ENCODE measurements at regions not wholly inside any gene's neighbourhood (a gene's known extent, or its start where the extent isn't known, plus 50 kb on each side); places are given as distances from the start of the nearest gene placed in this dataset.
"Not testable (repeated sequence)": the region's sequence is repeated elsewhere in the genome, so short reads cannot be mapped to it uniquely, and the experiment has no call there.

DNA sequence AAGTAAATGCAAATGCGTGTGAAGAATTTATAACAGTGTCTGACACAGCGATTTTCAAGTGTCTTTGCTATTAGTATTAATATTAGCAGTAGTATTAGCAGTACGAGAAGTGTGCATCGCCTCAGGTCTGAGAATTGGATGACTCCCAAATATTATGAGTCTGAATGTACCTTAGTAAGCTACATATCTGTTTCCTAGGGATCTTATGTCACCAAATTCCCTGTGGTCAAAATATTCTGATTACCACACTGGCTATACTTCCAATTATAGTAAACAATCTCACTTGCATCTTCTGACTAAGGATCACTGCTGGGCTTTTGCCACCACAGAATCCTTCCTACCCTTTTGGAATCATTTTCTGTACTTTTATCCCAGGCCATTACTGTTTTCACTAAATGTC, 396.0 kb upstream of the MIS18BP1 start:
- H4K20me1 ChIP-seq (ENCODE audit: insufficient read depth): no peaks in the 10 kb centered on the region
- no peaks in the 10 kb centered on the region for H3K36me3 ChIP-seq (ENCODE audit: insufficient read depth, low read length)
- no peaks in the 10 kb centered on the region for H3K27me3 ChIP-seq (ENCODE audit: insufficient read depth, low read depth, low read length)
- no peaks in the 10 kb centered on the region for H3K79me2 ChIP-seq (replicated peaks; ENCODE audit: insufficient read depth, low read length)
- no peak overlapping the region for H3K27ac ChIP-seq (ENCODE audit: low read length)
- H3K4me2 ChIP-seq (ENCODE audit: low read length): no peak overlapping the region
- no peaks in the 10 kb centered on the region for H3F3A ChIP-seq (ENCODE audit: insufficient read depth, low read length, poor library complexity, severe bottlenecking)
- H3K9me2 ChIP-seq (ENCODE audit: insufficient read depth, low read length): no peaks in the 10 kb centered on the region
- H2AFZ ChIP-seq (ENCODE audit: low read depth, low read length): no peak overlapping the region
- no peak overlapping the region for H3K4me3 ChIP-seq (ENCODE audit: low read length)
- H3K9me3 ChIP-seq (ENCODE audit: low read length): no peaks in the 10 kb centered on the region
- TF ChIP-seq SMC3 (conservative IDR thresholded peaks at IDR 0.05; ENCODE audit: poor library complexity) (no peak), EZH2 (IDR thresholded peaks at IDR 0.05; ENCODE audit: borderline replicate concordance, insufficient read depth, low read length, poor library complexity, severe bottlenecking) (no peak), POLR2AphosphoS5 (IDR thresholded peaks at IDR 0.05) (no peak), RAD21 (conservative IDR thresholded peaks at IDR 0.05) (no peak), MXI1 (conservative IDR thresholded peaks at IDR 0.05; ENCODE audit: poor library complexity, severe bottlenecking) (no peak), TAF1 (IDR thresholded peaks at IDR 0.05; ENCODE audit: low read depth) (no peak), EP300 (conservative IDR thresholded peaks at IDR 0.05; ENCODE audit: poor library complexity, severe bottlenecking) (no peak)
- TF ChIP-seq, protein P1, sequence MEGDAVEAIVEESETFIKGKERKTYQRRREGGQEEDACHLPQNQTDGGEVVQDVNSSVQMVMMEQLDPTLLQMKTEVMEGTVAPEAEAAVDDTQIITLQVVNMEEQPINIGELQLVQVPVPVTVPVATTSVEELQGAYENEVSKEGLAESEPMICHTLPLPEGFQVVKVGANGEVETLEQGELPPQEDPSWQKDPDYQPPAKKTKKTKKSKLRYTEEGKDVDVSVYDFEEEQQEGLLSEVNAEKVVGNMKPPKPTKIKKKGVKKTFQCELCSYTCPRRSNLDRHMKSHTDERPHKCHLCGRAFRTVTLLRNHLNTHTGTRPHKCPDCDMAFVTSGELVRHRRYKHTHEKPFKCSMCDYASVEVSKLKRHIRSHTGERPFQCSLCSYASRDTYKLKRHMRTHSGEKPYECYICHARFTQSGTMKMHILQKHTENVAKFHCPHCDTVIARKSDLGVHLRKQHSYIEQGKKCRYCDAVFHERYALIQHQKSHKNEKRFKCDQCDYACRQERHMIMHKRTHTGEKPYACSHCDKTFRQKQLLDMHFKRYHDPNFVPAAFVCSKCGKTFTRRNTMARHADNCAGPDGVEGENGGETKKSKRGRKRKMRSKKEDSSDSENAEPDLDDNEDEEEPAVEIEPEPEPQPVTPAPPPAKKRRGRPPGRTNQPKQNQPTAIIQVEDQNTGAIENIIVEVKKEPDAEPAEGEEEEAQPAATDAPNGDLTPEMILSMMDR (IDR thresholded peaks at IDR 0.05; ENCODE audit: poor library complexity, severe bottlenecking): no peak
- TF ChIP-seq, protein P2, sequence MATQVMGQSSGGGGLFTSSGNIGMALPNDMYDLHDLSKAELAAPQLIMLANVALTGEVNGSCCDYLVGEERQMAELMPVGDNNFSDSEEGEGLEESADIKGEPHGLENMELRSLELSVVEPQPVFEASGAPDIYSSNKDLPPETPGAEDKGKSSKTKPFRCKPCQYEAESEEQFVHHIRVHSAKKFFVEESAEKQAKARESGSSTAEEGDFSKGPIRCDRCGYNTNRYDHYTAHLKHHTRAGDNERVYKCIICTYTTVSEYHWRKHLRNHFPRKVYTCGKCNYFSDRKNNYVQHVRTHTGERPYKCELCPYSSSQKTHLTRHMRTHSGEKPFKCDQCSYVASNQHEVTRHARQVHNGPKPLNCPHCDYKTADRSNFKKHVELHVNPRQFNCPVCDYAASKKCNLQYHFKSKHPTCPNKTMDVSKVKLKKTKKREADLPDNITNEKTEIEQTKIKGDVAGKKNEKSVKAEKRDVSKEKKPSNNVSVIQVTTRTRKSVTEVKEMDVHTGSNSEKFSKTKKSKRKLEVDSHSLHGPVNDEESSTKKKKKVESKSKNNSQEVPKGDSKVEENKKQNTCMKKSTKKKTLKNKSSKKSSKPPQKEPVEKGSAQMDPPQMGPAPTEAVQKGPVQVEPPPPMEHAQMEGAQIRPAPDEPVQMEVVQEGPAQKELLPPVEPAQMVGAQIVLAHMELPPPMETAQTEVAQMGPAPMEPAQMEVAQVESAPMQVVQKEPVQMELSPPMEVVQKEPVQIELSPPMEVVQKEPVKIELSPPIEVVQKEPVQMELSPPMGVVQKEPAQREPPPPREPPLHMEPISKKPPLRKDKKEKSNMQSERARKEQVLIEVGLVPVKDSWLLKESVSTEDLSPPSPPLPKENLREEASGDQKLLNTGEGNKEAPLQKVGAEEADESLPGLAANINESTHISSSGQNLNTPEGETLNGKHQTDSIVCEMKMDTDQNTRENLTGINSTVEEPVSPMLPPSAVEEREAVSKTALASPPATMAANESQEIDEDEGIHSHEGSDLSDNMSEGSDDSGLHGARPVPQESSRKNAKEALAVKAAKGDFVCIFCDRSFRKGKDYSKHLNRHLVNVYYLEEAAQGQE (IDR thresholded peaks at IDR 0.05; ENCODE audit: borderline replicate concordance): no peak
- H3K9ac ChIP-seq (ENCODE audit: low read length): no peak overlapping the region

DNA sequence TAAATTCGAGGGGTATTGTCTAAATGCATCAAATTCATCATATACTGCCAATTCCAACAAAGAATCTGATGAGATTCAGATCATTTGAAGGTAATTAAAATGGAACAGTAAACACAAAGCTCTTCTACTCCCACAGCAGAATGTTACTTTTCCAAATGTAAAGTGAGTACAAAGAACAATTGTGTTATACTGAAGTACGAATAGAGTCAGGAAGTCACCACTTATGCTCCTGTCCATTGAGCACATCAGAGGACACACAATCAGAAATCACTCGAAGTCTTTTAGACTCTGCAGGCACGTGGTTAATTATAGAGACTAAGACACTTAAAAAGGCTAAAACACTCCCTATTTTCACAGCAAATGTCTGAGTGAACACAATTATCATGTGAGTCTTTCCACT, 388.5 kb upstream of the MIS18BP1 start:
- Histone ChIP-seq H3K36me3 (ENCODE audit: insufficient read depth, low read length) (no peaks in the 10 kb centered on the region), H3F3A (ENCODE audit: insufficient read depth, low read length, poor library complexity, severe bottlenecking) (no peaks in the 10 kb centered on the region), H3K27ac (ENCODE audit: low read length) (no peak overlapping the region), H4K20me1 (ENCODE audit: insufficient read depth) (no peaks in the 10 kb centered on the region), H3K9ac (ENCODE audit: low read length) (no peak overlapping the region), H3K4me2 (ENCODE audit: low read length) (no peak overlapping the region), H3K4me3 (ENCODE audit: low read length) (no peak overlapping the region), H2AFZ (ENCODE audit: low read depth, low read length) (no peak overlapping the region), H3K79me2 (replicated peaks; ENCODE audit: insufficient read depth, low read length) (no peaks in the 10 kb centered on the region), H3K9me3 (ENCODE audit: low read length) (no peaks in the 10 kb centered on the region), H3K27me3 (ENCODE audit: insufficient read depth, low read depth, low read length) (no peaks in the 10 kb centered on the region), H3K9me2 (ENCODE audit: insufficient read depth, low read length) (no peaks in the 10 kb centered on the region)
- TF ChIP-seq, protein P1 (IDR thresholded peaks at IDR 0.05; ENCODE audit: poor library complexity, severe bottlenecking): no peak
- TF ChIP-seq, protein P2 (IDR thresholded peaks at IDR 0.05; ENCODE audit: borderline replicate concordance): no peak
- TF ChIP-seq RAD21 (conservative IDR thresholded peaks at IDR 0.05) (no peak), POLR2AphosphoS5 (IDR thresholded peaks at IDR 0.05) (no peak), EZH2 (IDR thresholded peaks at IDR 0.05; ENCODE audit: borderline replicate concordance, insufficient read depth, low read length, poor library complexity, severe bottlenecking) (no peak), SMC3 (conservative IDR thresholded peaks at IDR 0.05; ENCODE audit: poor library complexity) (no peak), EP300 (conservative IDR thresholded peaks at IDR 0.05; ENCODE audit: poor library complexity, severe bottlenecking) (no peak), TAF1 (IDR thresholded peaks at IDR 0.05; ENCODE audit: low read depth) (no peak), MXI1 (conservative IDR thresholded peaks at IDR 0.05; ENCODE audit: poor library complexity, severe bottlenecking) (no peak)

DNA sequence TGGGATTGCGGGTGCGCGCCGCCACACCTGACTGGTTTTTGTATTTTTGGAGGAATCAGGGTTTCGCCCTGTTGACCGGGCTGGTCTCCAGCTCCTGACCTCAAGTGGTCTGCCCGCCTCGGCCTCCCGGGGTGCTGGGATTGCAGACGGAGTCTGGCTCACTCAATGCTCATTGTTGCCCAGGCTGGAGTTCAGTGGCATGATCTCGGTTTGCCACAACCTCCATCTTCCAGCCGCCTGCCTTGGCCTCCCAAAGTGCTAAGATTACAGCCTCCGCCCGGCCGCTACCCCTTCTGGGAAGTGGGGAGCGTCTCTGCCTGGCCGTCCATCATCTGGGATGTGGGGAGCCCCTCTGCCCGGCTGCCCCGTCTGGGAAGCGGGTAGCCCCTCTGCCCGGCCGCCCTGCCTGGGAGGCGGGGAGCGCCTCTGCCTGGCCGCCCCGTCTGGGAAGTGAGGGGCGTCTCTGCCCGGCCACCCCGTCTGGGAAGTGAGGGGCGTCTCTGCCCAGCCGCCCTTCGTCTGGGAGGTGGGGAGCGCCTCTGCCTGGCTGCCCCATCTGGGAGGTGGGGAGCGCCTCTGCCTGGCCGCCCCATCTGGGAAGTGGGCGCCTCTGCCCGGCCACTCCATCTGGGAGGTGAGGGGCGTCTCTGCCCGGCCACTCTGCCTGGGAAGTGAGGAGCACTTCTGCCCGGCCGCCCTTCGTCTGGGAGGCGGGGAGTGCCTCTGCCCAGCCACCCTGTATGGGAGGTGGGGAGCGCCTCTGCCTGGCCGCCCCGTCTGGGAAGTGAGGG, 381.8 kb upstream of the MIS18BP1 start:
- not testable (repeated sequence) for H4K20me1 ChIP-seq (ENCODE audit: insufficient read depth); H3K9me2 ChIP-seq (ENCODE audit: insufficient read depth, low read length); H3K79me2 ChIP-seq (replicated peaks; ENCODE audit: insufficient read depth, low read length); H3K9me3 ChIP-seq (ENCODE audit: low read length); H3F3A ChIP-seq (ENCODE audit: insufficient read depth, low read length, poor library complexity, severe bottlenecking); H3K4me3 ChIP-seq (ENCODE audit: low read length); H3K27me3 ChIP-seq (ENCODE audit: insufficient read depth, low read depth, low read length); H3K9ac ChIP-seq (ENCODE audit: low read length); H3K4me2 ChIP-seq (ENCODE audit: low read length); H2AFZ ChIP-seq (ENCODE audit: low read depth, low read length); H3K36me3 ChIP-seq (ENCODE audit: insufficient read depth, low read length); H3K27ac ChIP-seq (ENCODE audit: low read length)

All from neural cell (in vitro differentiated cells).